Right forelimb (tissue), 1 donor: ENCODE measurements at regions not wholly inside any gene's neighbourhood (a gene's known extent, or its start where the extent isn't known, plus 50 kb on each side); places are given as distances from the start of the nearest gene placed in this dataset.

ENCODE experiments used
- DNase-seq: peaks from one replicate; pipeline ENCODE4 v3.0.0-alpha.2; 2018

GRCh38 chr5:105428451-105429380 is 1866.1 kb upstream of the NUDT12 start:
- DNase-seq: no peak

- no peak for DNase-seq
Observed at GRCh38 chr5:105414067-105414466, 1851.5 kb upstream of the NUDT12 start.

- no peak for DNase-seq
Observed at GRCh38 chr5:105413406-105413990, 1850.9 kb upstream of the NUDT12 start.

- DNase-seq: no peak
Observed at GRCh38 chr5:105409695-105410094, 1847.1 kb upstream of the NUDT12 start.

- DNase-seq: no peak
Observed at GRCh38 chr5:105407200-105407599, 1844.6 kb upstream of the NUDT12 start.

GRCh38 chr5:105397749-105398148 is 1835.2 kb upstream of the NUDT12 start:
- DNase-seq: no peak

GRCh38 chr5:105392710-105393149 is 1830.1 kb upstream of the NUDT12 start:
- no peak for DNase-seq

- DNase-seq: no peak
Observed at GRCh38 chr5:105392122-105392709, 1829.6 kb upstream of the NUDT12 start.

GRCh38 chr5:105380126-105380525 is 1817.5 kb upstream of the NUDT12 start:
- no peak for DNase-seq

- no peak for DNase-seq
Observed at GRCh38 chr5:105371169-105371568, 1808.6 kb upstream of the NUDT12 start.

GRCh38 chr5:105350486-105351140 is 1788.0 kb upstream of the NUDT12 start:
- no peak for DNase-seq

GRCh38 chr5:105331558-105331957 is 1769.0 kb upstream of the NUDT12 start:
- DNase-seq: no peak

- no peak for DNase-seq
Observed at GRCh38 chr5:105330185-105330584, 1767.6 kb upstream of the NUDT12 start.

GRCh38 chr5:105304859-105305258 is 1742.3 kb upstream of the NUDT12 start:
- DNase-seq: no peak

GRCh38 chr5:105288946-105289345 is 1726.4 kb upstream of the NUDT12 start:
- no peak for DNase-seq

- DNase-seq: no peak
Observed at GRCh38 chr5:105283134-105283533, 1720.5 kb upstream of the NUDT12 start.

- DNase-seq: no peak
Observed at GRCh38 chr5:105274079-105274478, 1711.5 kb upstream of the NUDT12 start.

- no peak for DNase-seq
Observed at GRCh38 chr5:105263515-105263914, 1700.9 kb upstream of the NUDT12 start.

GRCh38 chr5:105259581-105260217 is 1697.1 kb upstream of the NUDT12 start:
- no peak for DNase-seq

GRCh38 chr5:105238561-105238960 is 1676.0 kb upstream of the NUDT12 start:
- no peak for DNase-seq

GRCh38 chr5:105230516-105231157 is 1668.0 kb upstream of the NUDT12 start:
- DNase-seq: no peak

- DNase-seq: no peak
Observed at GRCh38 chr5:105218018-105218417, 1655.4 kb upstream of the NUDT12 start.
